ENCODE measurements at regions not wholly inside any gene's neighbourhood (a gene's known extent, or its start where the extent isn't known, plus 50 kb on each side); places are given as distances from the start of the nearest gene placed in this dataset.

DNA sequence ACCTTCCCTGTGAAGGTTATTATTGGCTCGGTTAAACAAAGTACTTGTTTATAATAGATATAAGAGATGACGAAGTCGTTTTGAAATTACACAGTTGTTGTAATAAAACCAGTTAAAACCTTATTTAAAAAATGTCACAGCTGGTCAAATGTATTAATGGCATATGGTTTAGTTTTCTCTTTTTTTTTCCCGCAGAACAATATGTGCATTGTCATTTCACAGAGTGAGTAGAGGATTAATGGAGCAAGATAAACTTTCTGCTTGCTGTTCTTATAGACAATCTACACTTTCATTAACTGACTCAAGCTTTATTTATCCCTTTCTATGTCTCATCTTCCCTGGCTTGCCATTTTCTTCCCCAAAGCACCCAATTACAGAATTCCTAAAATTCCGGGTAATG is 404.3 kb upstream of the NPVF start:
- TF ChIP-seq, protein P1, sequence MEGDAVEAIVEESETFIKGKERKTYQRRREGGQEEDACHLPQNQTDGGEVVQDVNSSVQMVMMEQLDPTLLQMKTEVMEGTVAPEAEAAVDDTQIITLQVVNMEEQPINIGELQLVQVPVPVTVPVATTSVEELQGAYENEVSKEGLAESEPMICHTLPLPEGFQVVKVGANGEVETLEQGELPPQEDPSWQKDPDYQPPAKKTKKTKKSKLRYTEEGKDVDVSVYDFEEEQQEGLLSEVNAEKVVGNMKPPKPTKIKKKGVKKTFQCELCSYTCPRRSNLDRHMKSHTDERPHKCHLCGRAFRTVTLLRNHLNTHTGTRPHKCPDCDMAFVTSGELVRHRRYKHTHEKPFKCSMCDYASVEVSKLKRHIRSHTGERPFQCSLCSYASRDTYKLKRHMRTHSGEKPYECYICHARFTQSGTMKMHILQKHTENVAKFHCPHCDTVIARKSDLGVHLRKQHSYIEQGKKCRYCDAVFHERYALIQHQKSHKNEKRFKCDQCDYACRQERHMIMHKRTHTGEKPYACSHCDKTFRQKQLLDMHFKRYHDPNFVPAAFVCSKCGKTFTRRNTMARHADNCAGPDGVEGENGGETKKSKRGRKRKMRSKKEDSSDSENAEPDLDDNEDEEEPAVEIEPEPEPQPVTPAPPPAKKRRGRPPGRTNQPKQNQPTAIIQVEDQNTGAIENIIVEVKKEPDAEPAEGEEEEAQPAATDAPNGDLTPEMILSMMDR (conservative IDR thresholded peaks at IDR 0.05; ENCODE audit: low read length), result no peak
- no peak for DNase-seq (ENCODE audit: low read depth)

DNA sequence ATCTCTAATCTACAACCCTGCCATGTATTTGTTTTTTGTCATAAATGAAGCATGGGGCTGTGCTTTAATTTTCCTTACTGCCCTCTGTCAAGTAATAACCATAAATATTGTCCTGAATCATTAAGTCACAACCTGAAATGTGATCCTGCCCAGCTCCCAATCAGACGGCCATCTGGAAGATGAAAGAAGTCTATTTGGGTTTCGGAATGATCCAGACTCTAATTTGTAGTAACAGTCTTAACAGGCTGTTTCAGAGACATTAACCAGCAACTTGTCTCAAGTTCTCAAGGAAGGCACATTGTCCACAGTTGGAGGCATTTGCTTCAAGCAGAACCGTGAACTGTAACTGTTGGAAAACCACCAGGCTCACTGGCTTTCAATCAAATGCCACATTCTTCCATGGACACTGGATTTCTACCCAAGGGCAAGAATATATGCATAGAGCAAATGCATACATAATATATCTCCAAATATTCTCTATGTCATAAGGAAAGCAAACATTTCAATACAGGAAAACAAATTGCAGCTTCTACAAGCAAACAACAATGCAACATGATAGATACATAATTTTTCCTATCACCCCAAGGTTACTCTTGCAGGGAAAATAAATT is 405.2 kb upstream of the NPVF start:
- no peak overlapping the region for H3K4me3 ChIP-seq (ENCODE audit: low read length)
- TF ChIP-seq, protein P1 (conservative IDR thresholded peaks at IDR 0.05; ENCODE audit: low read length), result no peak

More for the DNA sequence above, 404.3 kb upstream of the NPVF start:
- H3K4me3 ChIP-seq (ENCODE audit: low read length), result no peak overlapping the region

DNA sequence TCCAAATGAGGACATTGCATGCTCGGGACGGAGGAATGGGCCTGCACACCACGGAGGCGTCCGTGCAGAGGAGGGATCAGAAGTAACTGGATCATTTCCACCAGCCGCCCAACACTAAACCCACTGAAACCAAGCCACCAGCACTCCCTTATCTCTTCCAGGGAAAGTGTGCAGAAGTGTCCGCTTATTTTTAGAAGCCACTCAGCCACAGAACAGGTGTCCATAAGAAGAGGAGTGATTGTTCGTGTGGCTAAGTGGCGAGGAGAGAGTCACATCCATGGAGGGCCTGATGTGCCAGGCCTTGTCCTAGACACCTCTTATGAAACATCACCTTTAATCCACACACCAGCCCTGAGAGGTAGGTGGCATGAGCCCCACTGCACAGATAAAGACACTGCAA is 407.9 kb upstream of the NPVF start:
- TF ChIP-seq, protein P1 (conservative IDR thresholded peaks at IDR 0.05; ENCODE audit: low read length), result no peak
- no peak for DNase-seq (ENCODE audit: low read depth)
- H3K4me3 ChIP-seq (ENCODE audit: low read length), result no peak overlapping the region

More for the DNA sequence above, 405.2 kb upstream of the NPVF start:
- no peak for DNase-seq (ENCODE audit: low read depth)

DNA sequence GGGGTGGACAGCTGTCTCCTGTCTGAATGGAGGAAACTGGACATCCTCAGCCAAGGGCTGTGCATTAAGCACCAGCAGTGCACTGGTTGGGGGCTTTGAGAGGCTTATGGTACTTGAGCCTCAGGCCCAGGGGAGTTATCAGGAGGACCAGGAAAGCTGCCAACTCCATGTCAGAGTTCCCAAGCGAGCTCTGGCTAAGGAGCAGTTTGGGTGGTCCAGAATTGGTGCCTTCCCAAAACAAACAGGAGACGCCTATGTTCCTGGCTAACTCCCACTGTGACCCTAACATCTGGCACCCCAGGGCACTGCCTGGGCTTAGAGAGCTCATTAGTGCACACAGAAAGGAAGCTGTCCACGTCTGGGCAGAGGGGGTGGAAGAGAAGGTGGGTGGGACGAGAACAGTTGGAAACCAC is 408.6 kb upstream of the NPVF start:
- H3K4me3 ChIP-seq (ENCODE audit: low read length), result no peak overlapping the region
- no peak for DNase-seq (ENCODE audit: low read depth)
- TF ChIP-seq, protein P1 (conservative IDR thresholded peaks at IDR 0.05; ENCODE audit: low read length), result no peak

DNA sequence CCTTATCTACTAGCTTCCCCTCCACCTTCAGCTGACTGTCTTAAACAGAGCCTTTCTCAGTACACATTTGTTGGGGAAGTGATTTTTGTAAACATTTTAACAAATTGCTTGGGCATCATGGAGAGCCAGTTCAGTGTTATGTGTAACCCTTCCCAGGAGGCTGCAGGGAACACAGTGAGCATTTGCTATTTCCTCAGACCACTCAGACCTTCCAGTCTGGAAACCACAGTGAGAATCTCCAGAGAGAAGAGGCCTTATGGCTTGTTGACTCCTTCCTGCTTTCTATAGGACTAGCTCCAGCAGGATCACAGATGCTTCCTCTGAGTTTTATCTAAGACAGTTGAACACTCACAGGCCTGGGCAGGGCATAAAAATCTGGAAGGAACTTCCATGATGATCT is 409.8 kb upstream of the NPVF start:
- TF ChIP-seq, protein P1 (conservative IDR thresholded peaks at IDR 0.05; ENCODE audit: low read length), result no peak
- no peak for DNase-seq (ENCODE audit: low read depth)
- H3K4me3 ChIP-seq (ENCODE audit: low read length), result no peak overlapping the region

DNA sequence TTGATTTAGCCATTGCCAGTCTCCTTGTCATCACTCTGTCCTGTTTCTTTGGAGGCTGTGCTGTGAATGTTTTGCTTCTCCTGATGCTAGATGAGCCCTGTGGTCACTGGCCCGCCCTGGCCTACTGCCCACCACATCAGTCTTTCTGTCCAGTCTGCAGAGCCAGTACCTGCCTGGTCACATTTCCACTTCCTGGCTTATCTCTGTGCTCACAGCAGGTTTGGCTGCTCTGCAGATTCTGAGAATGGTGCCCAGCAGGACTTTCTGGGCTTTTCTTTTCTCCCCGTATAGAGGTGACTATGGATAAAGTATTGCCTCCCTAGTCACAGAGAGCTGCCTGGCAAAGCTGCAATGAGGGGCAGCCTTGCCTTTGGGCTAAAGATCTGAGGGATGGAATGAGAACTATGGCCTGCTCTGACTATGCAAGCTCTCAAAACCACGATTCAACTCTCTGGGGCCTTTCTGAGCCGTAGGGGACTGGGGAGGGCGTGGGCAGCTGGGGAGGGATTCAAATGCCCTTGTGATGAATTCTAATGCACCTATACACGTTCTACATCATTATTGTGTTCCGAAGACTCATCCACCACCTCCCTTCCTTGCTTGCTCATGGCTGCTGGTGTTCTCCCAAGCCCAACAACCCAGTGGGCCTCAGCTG is 410.4 kb upstream of the NPVF start:
- DNase-seq (ENCODE audit: low read depth), result no peak
- TF ChIP-seq, protein P1 (conservative IDR thresholded peaks at IDR 0.05; ENCODE audit: low read length), result no peak
- H3K4me3 ChIP-seq (ENCODE audit: low read length), result no peak overlapping the region

DNA sequence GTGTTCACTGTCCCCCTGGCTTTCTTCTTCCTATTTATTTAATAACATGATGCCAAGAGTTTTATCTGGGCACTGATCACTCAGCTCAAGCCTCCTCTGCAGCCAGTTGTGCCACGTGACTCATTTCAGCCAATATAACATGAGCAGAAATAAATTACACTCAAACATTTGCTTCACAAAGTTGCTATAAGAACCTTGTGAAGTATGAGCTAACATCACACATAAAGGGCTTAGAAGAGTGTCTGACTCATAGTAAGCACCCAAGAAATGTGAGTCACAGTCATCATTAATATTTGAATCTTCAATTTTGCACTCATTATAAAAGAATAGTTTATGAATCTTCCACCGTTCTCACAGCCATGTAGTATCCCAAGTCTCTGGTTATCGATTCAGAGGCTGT is 414.6 kb upstream of the NPVF start:
- DNase-seq (ENCODE audit: low read depth), result no peak
- TF ChIP-seq, protein P1 (conservative IDR thresholded peaks at IDR 0.05; ENCODE audit: low read length), result no peak
- no peak overlapping the region for H3K4me3 ChIP-seq (ENCODE audit: low read length)
